ENCODE measurements at regions not wholly inside any gene's neighbourhood (a gene's known extent, or its start where the extent isn't known, plus 50 kb on each side); places are given as distances from the start of the nearest gene placed in this dataset.

GRCh38 chr13:103568314-103568713, 502.1 kb upstream of the SLC10A2 start:
- no peak for DNase-seq
- peaks cover 0 to 6% (median 0%) of the 10 kb centered on the region in 3 donors for H3K9me3 ChIP-seq
- H3K36me3 ChIP-seq, result no peaks in the 10 kb centered on the region
- no peak for TF ChIP-seq CTCF (IDR thresholded peaks at IDR 0.05)
- intact Hi-C loops (cut with DNase I; ENCODE audit: low total_unique reads), result no loop called here
- no peak overlapping the region for H3K27ac ChIP-seq
- no peak overlapping the region for H3K4me3 ChIP-seq
- no peaks in the 10 kb centered on the region for H3K27me3 ChIP-seq
- no peaks in the 10 kb centered on the region for H3K4me1 ChIP-seq

GRCh38 chr13:103557878-103558277, 491.7 kb upstream of the SLC10A2 start:
- no peak overlapping the region for H3K4me3 ChIP-seq
- no peaks in the 10 kb centered on the region for H3K27me3 ChIP-seq
- no peak for DNase-seq
- intact Hi-C loops (cut with DNase I; ENCODE audit: low total_unique reads), result no loop called here
- no peak overlapping the region for H3K27ac ChIP-seq
- TF ChIP-seq CTCF (IDR thresholded peaks at IDR 0.05), result no peak
- no peaks in the 10 kb centered on the region for H3K4me1 ChIP-seq
- H3K36me3 ChIP-seq, result no peaks in the 10 kb centered on the region
- H3K9me3 ChIP-seq, result no peaks in the 10 kb centered on the region

GRCh38 chr13:103556681-103557080, 490.5 kb upstream of the SLC10A2 start:
- DNase-seq, result no peak
- H3K9me3 ChIP-seq, result no peaks in the 10 kb centered on the region
- H3K27ac ChIP-seq, result no peak overlapping the region
- intact Hi-C loops (cut with DNase I; ENCODE audit: low total_unique reads), result no loop called here
- H3K36me3 ChIP-seq, result no peaks in the 10 kb centered on the region
- no peak for TF ChIP-seq CTCF (IDR thresholded peaks at IDR 0.05)
- H3K27me3 ChIP-seq, result no peaks in the 10 kb centered on the region
- H3K4me3 ChIP-seq, result no peak overlapping the region
- no peaks in the 10 kb centered on the region for H3K4me1 ChIP-seq

GRCh38 chr13:103547914-103548313, 481.7 kb upstream of the SLC10A2 start:
- no peak overlapping the region for H3K4me3 ChIP-seq
- no peaks in the 10 kb centered on the region for H3K27me3 ChIP-seq
- intact Hi-C loops (cut with DNase I; ENCODE audit: low total_unique reads), result no loop called here
- no peaks in the 10 kb centered on the region for H3K36me3 ChIP-seq
- peaks cover 0 to under 1% (median 0%) of the 10 kb centered on the region in 3 donors for H3K9me3 ChIP-seq
- H3K4me1 ChIP-seq, result no peaks in the 10 kb centered on the region
- H3K27ac ChIP-seq, result no peak overlapping the region
- TF ChIP-seq CTCF (IDR thresholded peaks at IDR 0.05), result no peak
- DNase-seq, result no peak

- Histone ChIP-seq H3K4me1 (no peaks in the 10 kb centered on the region), H3K4me3 (no peak overlapping the region), H3K9me3 (peaks cover 0 to 6% (median 0%) of the 10 kb centered on the region in 3 donors), H3K27me3 (no peaks in the 10 kb centered on the region), H3K27ac (no peak overlapping the region), H3K36me3 (no peaks in the 10 kb centered on the region)
- TF ChIP-seq CTCF (IDR thresholded peaks at IDR 0.05), result no peak
- intact Hi-C loops (cut with DNase I; ENCODE audit: low total_unique reads), result no loop called here
- no peak for DNase-seq
Measured at GRCh38 chr13:103546271-103546670, 480.1 kb upstream of the SLC10A2 start.

GRCh38 chr13:103542648-103543047, 476.4 kb upstream of the SLC10A2 start:
- Histone ChIP-seq H3K4me3 (no peak overlapping the region), H3K27me3 (no peaks in the 10 kb centered on the region), H3K9me3 (peaks cover 0 to 6% (median 0%) of the 10 kb centered on the region in 3 donors), H3K4me1 (no peaks in the 10 kb centered on the region), H3K27ac (no peak overlapping the region), H3K36me3 (no peaks in the 10 kb centered on the region)
- no peak for DNase-seq
- no peak for TF ChIP-seq CTCF (IDR thresholded peaks at IDR 0.05)
- intact Hi-C loops (cut with DNase I; ENCODE audit: low total_unique reads), result no loop called here
